HG03571 (cell line): ENCODE measurements at regions not wholly inside any gene's neighbourhood (a gene's known extent, or its start where the extent isn't known, plus 50 kb on each side); places are given as distances from the start of the nearest gene placed in this dataset.
"Not testable (repeated sequence)": the region's sequence is repeated elsewhere in the genome, so short reads cannot be mapped to it uniquely, and the experiment has no call there.

Source experiments
- ATAC-seq: cut with Tn5 transposase; IDR thresholded peaks from one replicate; pipeline ENCODE4 v1.9.1; 2021; ENCODE audit not compliant: unreplicated experiment

DNA sequence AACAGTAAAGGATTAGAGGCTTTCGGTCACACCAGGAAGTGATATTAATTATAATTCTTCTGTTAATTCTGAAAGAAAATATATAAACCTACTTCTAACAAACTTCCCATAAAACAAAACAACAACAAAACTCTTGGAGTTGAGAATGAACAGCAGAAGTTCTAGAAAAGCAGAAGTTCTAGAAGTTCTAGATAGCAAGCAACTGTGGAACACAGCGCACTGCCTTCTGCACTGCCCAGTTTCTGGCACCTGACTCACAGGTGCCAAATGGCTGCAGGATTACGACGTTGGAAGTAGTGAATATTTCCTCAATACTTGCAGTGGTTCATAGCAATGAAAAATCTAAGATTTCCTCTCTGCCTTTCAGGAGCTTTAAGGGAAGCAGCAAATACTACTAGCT lies 132.2 kb downstream of the OR13A1 start:
- ATAC-seq: no peak

DNA sequence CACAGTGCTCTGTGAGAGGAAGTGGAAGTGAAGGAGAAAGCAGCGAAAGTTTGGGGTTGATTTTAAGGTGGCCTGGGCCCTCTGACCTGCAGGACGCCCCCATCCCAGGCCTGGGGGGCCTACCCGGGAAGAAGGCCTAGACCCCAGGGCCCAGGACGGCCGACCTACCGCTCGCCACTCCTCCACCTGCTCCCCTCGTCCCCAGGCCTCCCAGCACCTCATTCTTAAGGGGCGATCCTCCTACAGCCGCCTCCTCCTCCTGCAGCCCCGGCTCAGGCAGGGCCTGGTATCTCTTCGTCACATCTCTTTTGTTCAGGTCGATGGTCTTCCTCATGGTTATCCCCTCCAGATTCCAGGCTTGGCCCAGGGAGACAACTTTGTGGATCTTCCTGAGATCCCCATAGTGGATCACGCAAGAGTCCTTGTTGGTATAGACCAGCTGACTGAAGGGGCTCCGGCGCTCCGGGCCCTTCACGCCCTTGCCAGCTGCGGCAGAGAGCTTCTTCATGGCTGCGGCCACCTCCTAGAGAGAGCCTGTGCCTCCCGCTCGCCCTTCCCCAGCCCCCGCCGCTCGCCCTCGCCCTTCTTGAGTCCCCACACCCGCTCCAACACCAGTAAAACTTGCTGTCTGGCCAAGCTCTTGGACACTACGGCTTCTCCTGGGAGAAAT lies 117.5 kb downstream of the OR13A1 start:
- no peak for ATAC-seq

DNA sequence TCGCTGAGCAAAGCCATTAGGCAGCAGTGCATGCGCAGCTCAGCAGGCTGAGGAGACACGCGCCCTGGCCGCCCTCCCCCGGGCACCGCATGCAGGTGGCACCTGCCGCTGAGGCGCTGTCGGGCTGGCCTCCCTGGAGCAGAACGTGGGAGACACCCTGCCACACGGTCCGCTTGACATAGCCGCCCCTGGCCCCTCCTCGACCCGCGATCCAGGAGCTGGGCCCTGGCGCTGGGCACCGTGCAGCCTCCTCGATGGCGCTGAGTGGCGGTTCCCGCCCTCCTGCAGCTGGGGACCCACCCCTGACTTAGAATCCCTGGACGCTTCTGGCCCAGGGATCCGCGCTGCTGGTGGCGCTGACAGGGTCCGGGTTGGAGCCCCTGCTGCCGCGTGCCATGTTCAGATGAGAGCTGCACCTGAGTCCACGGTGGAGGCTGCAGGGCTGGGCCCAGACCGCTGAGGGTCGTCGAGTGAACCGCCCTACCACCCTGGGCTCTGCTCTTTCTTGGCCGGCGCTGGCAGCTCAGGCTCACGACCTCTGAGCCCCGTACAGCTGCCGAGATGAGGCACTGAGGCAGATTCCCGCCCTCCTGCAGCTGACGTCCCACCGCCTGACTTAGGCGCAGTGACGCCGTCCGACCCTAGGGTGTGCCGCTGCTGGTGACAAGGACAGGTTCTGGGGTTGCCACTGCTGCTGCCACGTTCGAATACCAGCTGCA lies 116.8 kb downstream of the OR13A1 start:
- ATAC-seq: no peak

DNA sequence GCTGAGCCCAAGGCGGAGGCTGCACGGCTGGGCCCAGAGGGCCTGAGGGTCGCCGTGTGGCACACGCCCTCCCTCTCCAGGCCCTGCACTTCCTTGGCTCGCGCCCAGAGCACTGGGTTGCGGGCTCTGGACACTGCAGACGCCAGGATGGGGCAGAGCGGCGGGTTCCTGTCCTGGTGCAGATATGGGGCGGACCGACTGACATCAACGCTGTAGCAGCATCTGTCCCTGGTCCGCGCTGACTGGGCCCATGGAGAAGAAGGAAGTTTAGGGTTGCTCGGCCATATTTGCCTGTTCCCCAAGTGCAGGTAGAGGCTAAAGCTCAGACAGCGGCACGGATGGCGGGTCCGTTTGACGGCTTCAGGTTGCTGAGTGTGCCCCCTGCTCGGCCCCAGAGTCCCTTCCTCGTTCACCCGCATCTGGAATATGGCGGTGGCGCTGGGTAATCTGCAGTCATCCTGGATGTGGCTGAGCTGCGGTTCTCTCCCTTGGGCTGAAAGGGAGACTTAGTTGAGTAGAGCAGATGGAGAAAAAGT lies 116.1 kb downstream of the OR13A1 start:
- no peak for ATAC-seq

DNA sequence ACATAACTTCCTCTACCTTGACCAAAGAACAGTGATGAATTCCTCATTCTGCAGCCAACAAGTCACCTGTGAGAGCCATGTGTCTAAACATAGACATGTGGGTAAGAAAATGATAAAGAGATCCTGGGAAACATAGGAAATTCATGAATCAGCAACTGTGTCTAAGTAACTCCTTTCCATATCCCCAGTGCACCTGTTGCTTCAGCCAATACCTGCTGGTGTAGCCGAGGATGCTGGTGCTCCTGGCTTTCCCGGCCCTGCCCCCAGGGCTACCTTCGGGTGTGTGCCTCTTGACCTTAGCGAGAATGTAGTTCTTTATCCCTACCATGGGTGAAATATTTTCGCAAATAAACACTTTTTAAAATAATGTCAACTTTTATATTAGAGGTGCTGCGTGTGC lies 114.1 kb downstream of the OR13A1 start:
- ATAC-seq: no peak

DNA sequence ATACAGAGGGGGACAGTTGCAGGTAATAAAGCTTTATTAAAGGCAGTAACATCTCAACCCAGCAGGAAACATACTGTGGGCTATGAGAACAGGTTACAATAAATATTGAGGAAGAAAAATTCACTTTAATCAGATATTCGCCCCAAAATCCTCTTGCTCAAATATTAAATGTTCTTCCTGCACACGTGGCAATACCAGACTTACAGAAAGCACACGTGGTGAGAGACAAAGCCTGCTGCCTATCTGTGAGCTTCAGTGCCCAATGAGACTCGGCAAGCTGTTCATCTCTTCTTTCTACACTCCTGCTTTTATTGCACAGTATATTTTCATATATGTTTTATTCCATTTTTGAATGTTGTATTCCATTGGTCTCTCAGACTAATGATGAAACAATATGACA lies 113.2 kb downstream of the OR13A1 start:
- no peak for ATAC-seq

DNA sequence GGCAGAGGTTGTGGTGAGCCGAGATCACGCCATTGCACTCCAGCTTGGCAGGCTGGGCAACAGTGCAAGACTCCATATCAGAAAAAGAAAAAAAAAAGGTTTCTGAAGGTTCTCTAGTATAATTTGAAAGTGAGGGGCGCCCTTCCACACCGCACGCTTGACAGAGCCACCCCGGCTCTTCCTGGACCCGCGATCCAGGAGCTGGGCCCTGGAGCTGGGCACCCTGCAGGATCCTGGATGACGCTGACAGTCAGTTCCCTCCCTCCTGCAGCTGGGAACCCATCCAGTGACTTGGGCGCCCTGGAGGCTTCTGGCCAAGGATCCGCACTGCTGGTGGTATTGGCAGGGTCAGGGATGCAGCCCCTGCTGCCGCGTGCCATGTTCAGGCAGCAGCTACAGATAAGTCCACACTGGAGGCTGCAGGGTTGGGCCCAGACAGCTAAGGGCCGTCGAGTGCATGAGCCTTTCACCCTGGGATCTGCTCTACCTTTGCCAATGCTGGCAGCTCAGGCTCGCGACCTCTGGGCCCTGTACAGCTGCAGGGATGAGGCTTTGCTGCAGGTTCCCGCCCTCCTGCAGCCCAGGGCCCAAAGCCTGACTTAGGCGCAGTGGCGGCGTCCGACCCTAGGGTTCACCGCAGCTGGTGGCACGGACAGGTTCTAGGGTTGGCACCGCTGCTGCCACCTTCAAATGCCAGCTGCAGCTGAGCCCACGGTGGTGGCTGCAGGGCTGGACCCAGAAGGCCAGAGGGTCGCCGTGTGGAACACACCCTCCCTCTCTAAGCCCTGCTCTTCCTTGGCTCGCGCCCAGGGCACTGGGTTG lies 110.2 kb downstream of the OR13A1 start:
- no peak for ATAC-seq

DNA sequence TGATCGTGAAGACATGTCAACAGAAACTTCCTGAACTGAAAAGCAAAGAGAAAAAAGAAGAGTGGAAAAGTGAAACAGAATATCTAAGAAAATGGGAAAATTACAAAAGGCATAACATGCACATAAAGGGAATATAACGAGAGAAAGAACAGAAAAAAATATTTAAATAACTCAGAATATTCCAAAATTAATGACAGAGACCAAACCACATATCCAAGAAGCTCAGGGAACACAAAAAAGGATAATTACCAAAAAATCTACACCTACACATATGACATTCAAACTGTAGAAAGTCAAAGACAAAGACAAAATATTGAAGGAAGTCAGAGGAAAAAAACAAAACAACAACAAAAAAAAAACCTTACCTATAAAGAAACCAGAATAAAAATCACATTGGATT lies 105.5 kb downstream of the OR13A1 start:
- no peak for ATAC-seq

DNA sequence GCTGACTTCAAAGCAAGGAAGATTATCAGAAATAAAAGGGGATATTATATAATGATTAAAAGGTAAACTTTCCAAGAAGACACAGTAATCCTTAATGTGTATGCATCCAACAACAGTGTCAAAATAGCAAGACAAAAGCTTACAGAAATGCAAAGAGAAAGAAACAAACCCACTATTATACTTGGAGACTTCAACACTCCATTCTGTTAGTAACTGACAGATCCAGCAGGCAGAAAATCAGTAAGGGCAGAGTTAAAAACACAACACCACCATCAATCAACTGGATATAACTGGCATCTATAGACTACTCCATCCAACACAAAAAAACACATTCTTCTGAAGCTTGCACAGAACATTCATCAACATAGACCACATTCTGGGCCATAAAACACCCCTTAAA lies 103.8 kb downstream of the OR13A1 start:
- no peak for ATAC-seq

DNA sequence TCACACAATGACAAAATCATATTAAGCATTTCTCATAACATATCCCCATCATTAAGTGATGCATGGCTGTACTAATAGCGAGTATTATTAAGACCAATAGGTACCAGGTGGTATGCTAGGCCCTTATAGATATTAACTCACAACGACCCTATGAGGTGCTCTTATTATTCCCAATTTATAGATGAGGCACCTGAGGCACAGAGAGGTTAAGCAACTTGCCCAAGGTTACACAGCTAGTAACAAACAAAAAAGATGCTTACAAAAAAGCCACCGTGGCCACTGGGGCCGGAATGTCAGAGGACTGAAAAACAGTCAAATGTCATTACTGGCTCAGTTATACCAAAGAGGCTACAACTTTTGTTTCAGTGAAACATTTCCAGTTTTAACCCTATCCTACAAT lies 96.0 kb downstream of the OR13A1 start:
- no peak for ATAC-seq

DNA sequence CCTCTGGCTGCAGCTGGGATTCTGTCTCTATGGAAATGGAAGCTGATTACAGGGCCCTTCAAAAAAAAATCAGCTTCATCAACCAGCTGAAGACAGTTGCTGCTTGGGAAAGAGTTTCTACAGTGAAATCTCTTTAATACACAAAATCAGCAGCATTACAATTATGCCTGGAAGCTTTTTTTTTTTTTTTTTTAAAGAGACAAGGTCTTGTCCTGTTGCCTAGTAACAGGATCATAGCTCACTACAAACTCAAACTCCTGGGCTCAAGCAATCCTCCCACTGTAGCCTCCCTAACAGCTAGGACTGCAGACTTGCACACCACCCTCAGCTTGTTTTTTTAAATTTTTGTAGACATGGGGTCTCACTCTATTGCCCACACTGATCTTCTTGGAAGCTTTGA lies 94.5 kb downstream of the OR13A1 start:
- ATAC-seq: no peak

DNA sequence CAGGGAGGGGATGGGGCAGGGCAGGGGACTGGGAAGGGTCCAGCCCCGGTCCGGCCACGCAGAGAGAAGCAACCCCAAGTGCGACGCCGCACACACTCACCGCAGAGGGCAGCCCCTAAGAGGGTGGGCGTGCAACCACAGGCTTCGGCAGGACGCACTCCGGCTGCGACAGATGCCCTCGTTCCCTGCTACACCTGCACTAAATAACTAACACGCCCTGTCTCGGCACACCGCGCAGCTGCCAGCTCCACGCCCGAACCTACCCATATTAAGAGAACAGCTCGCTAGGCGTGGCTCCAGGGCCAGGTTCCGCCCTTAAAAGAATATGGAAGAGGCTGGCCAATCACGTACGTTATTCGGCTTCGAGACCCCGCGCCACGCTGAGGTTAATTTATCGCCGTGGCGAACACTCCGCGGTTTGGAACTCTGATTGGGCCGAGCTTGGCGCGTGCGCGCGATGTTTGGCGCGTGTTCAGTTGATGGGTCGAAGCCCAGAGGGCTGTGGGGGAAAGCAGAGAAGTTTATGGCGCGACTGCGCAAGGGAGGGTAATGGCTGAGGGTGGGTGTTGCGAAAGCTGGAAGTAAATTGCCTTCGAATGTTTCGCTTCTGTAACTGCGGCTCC lies 91.1 kb downstream of the OR13A1 start:
- no peak for ATAC-seq

DNA sequence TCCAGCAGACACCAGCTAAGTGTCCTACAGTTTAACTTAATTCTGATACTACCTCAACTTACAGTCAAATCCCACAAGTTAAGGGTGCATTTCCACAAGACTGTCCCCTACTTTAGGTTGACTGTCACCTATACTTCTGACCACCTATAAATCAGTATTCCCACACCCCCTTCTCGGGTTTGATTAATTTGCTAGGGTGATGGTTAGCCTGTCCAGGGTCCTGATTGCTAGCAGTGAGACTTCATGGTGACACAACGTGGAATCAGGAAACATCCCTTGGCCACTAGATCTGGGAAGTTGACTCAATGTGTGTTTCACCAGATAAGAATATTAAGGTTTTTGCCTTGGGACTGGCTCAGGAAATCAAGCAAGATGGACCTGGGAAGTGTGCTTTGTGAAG lies 88.4 kb downstream of the OR13A1 start:
- no peak for ATAC-seq

DNA sequence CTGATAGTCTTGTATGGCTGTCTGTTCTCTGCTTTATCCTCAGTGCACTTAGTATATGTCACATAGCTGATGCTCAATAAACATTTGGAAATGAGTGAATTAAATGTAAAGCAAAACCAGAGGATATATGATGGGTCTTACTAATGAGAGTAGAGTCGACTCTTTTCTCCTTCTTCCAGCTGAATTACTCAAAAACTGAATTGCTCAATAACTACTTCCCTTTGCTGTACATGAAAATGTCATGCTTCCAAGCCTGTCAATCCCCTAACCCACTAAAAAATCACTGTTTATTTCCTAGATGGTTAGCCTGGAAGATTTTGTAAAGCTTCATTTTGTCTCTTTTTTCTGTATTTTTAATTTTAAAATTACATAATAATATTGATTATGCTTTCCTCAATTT lies 88.0 kb downstream of the OR13A1 start:
- ATAC-seq: no peak

DNA sequence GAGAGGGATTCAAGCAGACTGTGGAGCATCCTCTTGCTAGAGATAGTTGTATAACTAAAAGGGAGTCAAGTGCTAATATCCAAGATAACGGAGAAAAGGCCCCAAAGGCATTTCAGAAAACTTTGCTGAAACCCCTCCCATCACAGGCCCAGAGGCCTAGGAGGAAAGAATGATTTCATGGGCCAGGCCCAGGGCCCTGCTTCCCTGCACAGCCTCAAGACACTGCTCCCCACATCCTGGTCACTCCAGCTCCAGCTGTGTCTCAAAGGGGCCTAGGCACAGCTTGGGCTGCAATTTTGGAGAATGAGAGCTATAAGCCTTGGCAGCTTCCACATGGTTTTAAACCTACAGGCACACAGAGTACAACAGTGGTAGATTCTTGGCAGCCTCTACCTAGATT lies 85.6 kb downstream of the OR13A1 start:
- ATAC-seq: no peak

DNA sequence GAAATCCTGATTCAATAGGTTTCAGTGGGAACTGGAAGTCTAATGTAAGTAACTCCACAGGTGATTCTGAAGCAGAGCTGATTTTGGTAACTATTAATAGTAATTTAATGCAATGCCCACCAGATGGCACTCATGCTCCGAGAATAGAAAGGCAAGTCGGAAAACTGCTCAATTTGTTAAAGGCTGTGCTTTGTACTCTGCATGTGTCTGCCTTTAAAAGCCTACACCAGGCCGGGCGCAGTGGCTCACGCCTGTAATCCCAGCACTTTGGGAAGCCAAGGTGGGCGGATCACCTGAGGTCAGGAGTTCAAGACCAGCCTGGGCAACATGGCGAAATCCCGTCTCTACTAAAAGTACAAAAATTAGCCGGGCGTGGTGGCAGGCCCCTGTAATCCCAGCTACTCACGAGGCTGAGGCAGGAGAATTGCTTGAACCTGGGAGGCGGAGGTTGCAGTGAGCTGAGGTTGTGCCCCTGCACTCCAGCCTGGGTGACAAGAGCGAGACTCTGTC lies 80.1 kb downstream of the OR13A1 start:
- not testable (repeated sequence) for ATAC-seq

DNA sequence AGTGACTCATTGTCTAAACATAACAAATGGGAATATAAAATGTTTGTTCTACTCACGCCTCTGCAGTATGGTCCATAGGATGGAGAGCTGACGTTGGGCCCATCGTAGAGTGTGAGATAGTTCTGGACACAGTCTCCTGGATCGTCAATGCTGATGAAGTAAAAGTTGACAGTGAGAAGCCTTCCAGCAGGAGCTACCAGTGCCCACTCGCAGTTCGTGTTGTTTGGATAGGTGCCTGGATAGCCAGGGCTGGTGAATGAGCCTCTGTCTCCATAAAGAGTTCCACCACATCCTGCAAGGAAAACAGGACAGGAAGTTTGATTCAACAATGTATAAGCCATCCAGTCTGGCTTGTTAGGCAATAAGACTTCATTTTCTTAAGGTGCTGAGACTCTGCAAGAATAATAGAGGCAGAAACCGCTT lies 79.6 kb downstream of the OR13A1 start:
- ATAC-seq: no peak

DNA sequence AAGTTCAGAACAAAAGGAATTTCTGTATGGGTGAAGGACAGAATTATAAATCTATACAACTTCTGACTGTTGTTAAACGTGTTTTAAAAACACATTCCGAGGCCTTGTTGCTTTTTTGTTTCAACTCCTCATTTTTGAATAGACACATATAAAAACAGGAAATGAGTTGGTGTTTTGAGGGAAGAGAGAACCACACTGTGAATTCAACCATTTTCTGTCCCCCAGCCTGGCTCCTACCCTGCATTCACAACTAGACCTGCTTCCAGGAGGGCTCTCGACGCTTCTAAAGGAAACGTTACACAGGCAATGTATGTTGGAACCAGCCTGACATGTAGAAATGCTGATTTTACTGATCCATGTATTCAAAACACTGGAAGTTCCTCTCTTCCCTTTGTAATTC lies 76.5 kb downstream of the OR13A1 start:
- ATAC-seq: no peak

DNA sequence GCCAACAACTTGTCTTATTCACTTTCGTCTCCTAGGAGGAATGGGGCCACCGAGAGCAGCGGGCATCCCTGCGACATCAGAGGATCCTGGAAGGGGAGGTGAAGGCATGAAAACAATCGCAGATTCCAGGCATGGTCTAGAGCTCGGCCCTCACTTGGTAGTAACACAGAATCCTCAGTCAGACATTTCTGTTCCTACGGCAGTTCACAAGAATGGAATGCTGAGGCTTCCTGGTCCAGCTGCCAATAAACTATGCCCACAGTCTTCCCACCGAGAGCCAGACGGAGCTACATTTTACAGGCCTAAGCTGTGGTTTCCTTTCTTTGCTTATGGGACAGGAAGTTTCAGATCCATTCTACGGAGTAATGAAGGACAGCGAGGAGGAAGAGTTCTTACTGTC lies 75.8 kb downstream of the OR13A1 start:
- no peak for ATAC-seq

DNA sequence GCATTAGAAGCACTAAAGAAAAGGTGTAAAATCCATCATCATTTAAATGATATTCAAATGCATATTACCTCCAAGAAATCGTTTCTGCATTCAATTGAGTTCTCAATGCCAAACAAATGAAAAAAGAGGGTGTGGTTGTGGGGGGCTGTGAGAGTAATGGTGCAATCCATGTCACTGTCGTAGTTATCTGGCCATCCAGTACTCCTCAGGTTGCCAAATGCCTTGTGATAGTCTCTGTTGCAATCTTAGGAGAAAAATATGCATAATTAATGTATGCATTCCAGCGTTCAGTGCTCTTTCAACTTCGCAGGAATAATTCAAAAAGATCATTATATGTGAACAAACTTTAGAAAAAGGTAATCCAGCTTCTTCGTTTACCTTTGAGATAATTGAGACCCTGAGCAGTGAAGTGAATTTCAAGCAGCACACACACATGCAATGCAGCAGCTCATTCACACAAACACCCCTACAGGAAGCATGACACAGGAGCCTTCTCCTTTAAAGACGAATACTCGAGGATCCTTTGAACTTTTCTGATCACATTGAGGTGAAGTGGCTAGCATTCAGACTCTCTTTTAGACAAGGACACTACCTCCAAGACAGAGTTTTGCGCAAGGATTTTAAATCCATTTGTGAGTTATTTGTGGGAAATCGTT lies 73.4 kb downstream of the OR13A1 start:
- no peak for ATAC-seq

DNA sequence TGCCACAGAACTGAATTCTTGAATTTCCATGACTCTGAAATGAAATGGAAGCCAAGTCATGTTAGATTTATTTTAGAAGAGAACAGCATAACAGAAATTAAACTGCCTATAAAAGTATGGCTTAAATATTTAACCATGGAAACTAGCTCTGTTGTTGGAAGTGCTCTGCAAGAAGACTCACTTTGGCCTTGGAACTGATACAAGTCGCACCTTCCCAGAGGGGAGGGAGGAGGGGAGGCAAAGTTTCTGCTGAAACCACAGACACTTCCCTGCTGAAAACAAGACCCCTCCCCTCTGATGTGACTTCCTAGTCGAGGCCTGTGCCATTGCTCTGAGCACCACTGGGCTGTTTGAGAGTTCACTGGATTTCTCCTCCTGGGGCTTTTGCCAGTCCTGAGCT lies 72.1 kb downstream of the OR13A1 start:
- ATAC-seq: no peak
